Peyer's patch (tissue), 4 donors: ENCODE measurements at regions not wholly inside any gene's neighbourhood (a gene's known extent, or its start where the extent isn't known, plus 50 kb on each side); places are given as distances from the start of the nearest gene placed in this dataset.
A peak's percentile ranks its signal among the peaks of the same experiment; 100 is the strongest.

Experiments used
- DNase-seq, 3 donors: peaks; one replicate each; pipeline ENCODE4 v3.0.0-alpha.2; 2017 to 2019
- H3K27ac ChIP-seq, 4 donors: fragments of 200-600 bp; sonication (generic); one replicate each; pipeline ENCODE4 v1.5.1; 2016 to 2019
- H3K27me3 ChIP-seq, 2 donors: fragments of 200-600 bp; sonication (generic); one replicate each; pipeline ENCODE4 v1.5.1; 2019
- H3K36me3 ChIP-seq, 3 donors: fragments of 200-600 bp; sonication (generic); one replicate each; pipeline ENCODE4 v1.5.1; 2016 to 2019
- H3K4me1 ChIP-seq, 4 donors: fragments of 200-600 bp; sonication (generic); one replicate each; pipeline ENCODE4 v1.5.1; 2016 to 2019
- H3K4me3 ChIP-seq, 4 donors: fragments of 200-600 bp; sonication (generic); 1 replicate in 3 of 4; 2 replicates in 1 of 4; pipeline ENCODE4 v1.5.1; 2016 to 2019; ENCODE audit warnings: mild to moderate bottlenecking in 1 of 4
- H3K9me3 ChIP-seq, 4 donors: fragments of 200-600 bp; sonication (generic); one replicate each; pipeline ENCODE4 v1.5.1; 2016 to 2019; ENCODE audit warnings: mild to moderate bottlenecking in 1 of 4
- CTCF ChIP-seq, 6 experiments: fragments of 450-650 bp in 4 of 6; fragments of 200-600 bp in 2 of 6; sonication (generic) in 1 of 6; IDR thresholded peaks; one replicate each; pipeline ENCODE4 v1.5.1; 2017 to 2019; ENCODE audit warnings: antibody characterized with exemption in 6 of 6, mild to moderate bottlenecking in 3 of 6, moderate library complexity in 1 of 6
- POLR2A ChIP-seq, 2 donors: fragments of 450-650 bp; IDR thresholded peaks; one replicate each; pipeline ENCODE4 v1.5.1; 2017; ENCODE audit warnings: antibody characterized with exemption in 2 of 2, mild to moderate bottlenecking in 2 of 2, moderate library complexity in 2 of 2

GRCh38 chr20:53691811-53692192 is 98.2 kb upstream of the ZNF217 start:
- no peak overlapping the region for H3K4me3 ChIP-seq
- TF ChIP-seq POLR2A (IDR thresholded peaks at IDR 0.05) = no peak
- H3K4me1 ChIP-seq = peaks cover 0 to 6% (median 2%) of the 10 kb centered on the region in 4 donors
- no peaks in the 10 kb centered on the region for H3K27me3 ChIP-seq
- DNase-seq = no peak
- no peaks in the 10 kb centered on the region for H3K36me3 ChIP-seq
- H3K9me3 ChIP-seq = no peaks in the 10 kb centered on the region
- H3K27ac ChIP-seq = no peak overlapping the region

GRCh38 chr20:53691060-53691810 is 97.6 kb upstream of the ZNF217 start:
- Histone ChIP-seq H3K27ac (no peak overlapping the region), H3K27me3 (no peaks in the 10 kb centered on the region), H3K9me3 (no peaks in the 10 kb centered on the region), H3K4me1 (peaks cover 0 to 6% (median 2%) of the 10 kb centered on the region in 4 donors), H3K36me3 (no peaks in the 10 kb centered on the region), H3K4me3 (no peak overlapping the region)
- DNase-seq = no peak
- no peak for TF ChIP-seq CTCF (IDR thresholded peaks at IDR 0.05)
- TF ChIP-seq POLR2A (IDR thresholded peaks at IDR 0.05) = no peak

GRCh38 chr20:53688085-53688484 is 94.4 kb upstream of the ZNF217 start:
- H3K4me3 ChIP-seq = no peak overlapping the region
- H3K4me1 ChIP-seq = peaks cover 0 to 6% (median 2%) of the 10 kb centered on the region in 4 donors
- no peaks in the 10 kb centered on the region for H3K9me3 ChIP-seq
- no peak overlapping the region for H3K27ac ChIP-seq
- no peaks in the 10 kb centered on the region for H3K36me3 ChIP-seq
- no peak for DNase-seq
- H3K27me3 ChIP-seq = no peaks in the 10 kb centered on the region
- TF ChIP-seq POLR2A (IDR thresholded peaks at IDR 0.05) (no peak), CTCF (IDR thresholded peaks at IDR 0.05) (no peak)

- no peak for DNase-seq
- Histone ChIP-seq H3K36me3 (no peaks in the 10 kb centered on the region), H3K4me1 (no peaks in the 10 kb centered on the region), H3K27me3 (no peaks in the 10 kb centered on the region), H3K9me3 (no peaks in the 10 kb centered on the region), H3K27ac (no peak overlapping the region), H3K4me3 (no peak overlapping the region)
- TF ChIP-seq POLR2A (IDR thresholded peaks at IDR 0.05) (no peak), CTCF (IDR thresholded peaks at IDR 0.05) (no peak)
These were observed 91.5 kb upstream of the ZNF217 start for GRCh38 chr20:53685070-53685595.

- Histone ChIP-seq H3K27ac (no peak overlapping the region), H3K4me1 (peaks cover 0 to 9% (median 0%) of the 10 kb centered on the region in 4 donors), H3K9me3 (no peaks in the 10 kb centered on the region), H3K27me3 (no peaks in the 10 kb centered on the region), H3K36me3 (no peaks in the 10 kb centered on the region), H3K4me3 (no peak overlapping the region)
- TF ChIP-seq POLR2A (IDR thresholded peaks at IDR 0.05) (no peak), CTCF (IDR thresholded peaks at IDR 0.05) (no peak)
- no peak for DNase-seq
These were observed 89.9 kb upstream of the ZNF217 start for GRCh38 chr20:53683506-53683905.

- H3K4me1 ChIP-seq = peaks cover 0 to 21% (median 0%) of the 10 kb centered on the region in 4 donors
- no peaks in the 10 kb centered on the region for H3K9me3 ChIP-seq
- TF ChIP-seq POLR2A (IDR thresholded peaks at IDR 0.05) (no peak), CTCF (IDR thresholded peaks at IDR 0.05) (no peak)
- no peaks in the 10 kb centered on the region for H3K36me3 ChIP-seq
- H3K27me3 ChIP-seq = no peaks in the 10 kb centered on the region
- H3K4me3 ChIP-seq = no peak overlapping the region
- H3K27ac ChIP-seq = no peak overlapping the region
- DNase-seq = peak in 1 of 3 donors; percentile 33
These were observed 87.9 kb upstream of the ZNF217 start for GRCh38 chr20:53681352-53682212.
